IPS DF 19.7 (cell line): ENCODE measurements at regions not wholly inside any gene's neighbourhood (a gene's known extent, or its start where the extent isn't known, plus 50 kb on each side); places are given as distances from the start of the nearest gene placed in this dataset.

Source experiments
- DNase-seq: peaks from one replicate; pipeline ENCODE4 v3.0.0-alpha.2; 2013; ENCODE audit warnings: low read depth, low spot score

GRCh38 chr1:69148731-69149130 lies 419.0 kb upstream of the LRRC7 start:
- DNase-seq, result no peak

GRCh38 chr1:69157046-69157756 lies 410.5 kb upstream of the LRRC7 start:
- DNase-seq, result no peak

DNA sequence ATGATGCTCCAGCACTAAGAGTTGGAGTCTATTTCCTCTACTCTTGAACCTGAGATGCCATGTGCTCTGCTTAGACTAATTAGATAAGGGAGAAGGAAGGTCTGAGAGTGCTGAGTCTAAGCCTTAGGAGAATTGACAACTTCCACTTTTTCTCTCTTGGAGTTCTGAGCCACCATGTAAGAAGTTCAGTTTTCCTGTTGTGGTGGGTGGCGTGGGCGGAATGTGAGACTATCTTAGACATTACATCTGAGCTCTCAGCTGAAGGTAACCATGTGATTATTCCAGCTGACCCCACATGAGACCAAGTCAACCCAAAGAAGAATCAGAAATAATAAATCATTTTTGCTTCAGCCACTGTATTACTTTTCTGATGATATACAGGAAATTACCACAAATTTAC lies 404.5 kb upstream of the LRRC7 start:
- no peak for DNase-seq

- DNase-seq, result no peak
These were observed 403.9 kb upstream of the LRRC7 start for GRCh38 chr1:69163779-69164178.

GRCh38 chr1:69167876-69168275 lies 399.8 kb upstream of the LRRC7 start:
- DNase-seq, result no peak

GRCh38 chr1:69171248-69171647 lies 396.5 kb upstream of the LRRC7 start:
- no peak for DNase-seq

- DNase-seq, result no peak
These were observed 395.4 kb upstream of the LRRC7 start for GRCh38 chr1:69172003-69173000.

DNA sequence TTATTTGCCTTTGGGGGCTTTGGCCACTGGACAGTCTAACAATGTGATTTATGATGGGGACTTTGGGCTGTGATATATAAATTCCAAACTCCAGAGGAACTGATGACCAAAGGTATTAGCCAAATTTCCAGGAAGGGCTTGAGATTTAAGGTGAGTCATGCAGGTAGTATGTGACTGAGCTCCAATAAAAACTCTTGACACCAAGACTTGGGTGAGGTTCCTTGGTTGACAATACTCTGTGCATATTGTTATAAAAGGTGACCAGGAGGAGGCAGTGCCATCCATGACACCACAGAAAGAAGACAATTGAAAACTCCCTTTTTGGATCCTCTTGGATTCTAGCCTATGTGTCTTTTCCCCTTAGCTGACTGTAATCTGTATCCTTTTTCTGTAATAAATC lies 392.7 kb upstream of the LRRC7 start:
- DNase-seq, result no peak

- DNase-seq, result no peak
These were observed 387.4 kb upstream of the LRRC7 start for GRCh38 chr1:69180358-69180757.

GRCh38 chr1:69185378-69185777 lies 382.3 kb upstream of the LRRC7 start:
- no peak for DNase-seq

- DNase-seq, result no peak
These were observed 376.4 kb upstream of the LRRC7 start for GRCh38 chr1:69191335-69191734.

DNA sequence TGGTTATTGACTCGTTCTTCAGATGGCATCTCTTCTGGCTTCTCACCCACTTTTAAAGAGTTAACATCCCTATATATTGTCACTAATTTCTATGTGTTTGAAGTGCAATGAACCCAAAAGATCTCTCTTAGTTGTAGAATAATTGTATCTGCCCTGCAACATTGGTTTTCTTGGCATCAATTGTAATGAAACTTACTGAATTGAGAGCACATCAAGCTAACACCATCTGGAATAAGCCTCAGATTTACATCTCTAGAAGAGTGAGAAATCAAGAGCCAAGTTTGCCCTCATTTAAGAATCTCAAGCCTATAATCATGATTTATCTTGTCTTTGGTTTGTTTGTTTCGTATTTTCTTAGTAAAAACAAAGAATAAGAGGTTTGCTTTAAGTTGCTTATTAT lies 372.6 kb upstream of the LRRC7 start:
- DNase-seq, result no peak

DNA sequence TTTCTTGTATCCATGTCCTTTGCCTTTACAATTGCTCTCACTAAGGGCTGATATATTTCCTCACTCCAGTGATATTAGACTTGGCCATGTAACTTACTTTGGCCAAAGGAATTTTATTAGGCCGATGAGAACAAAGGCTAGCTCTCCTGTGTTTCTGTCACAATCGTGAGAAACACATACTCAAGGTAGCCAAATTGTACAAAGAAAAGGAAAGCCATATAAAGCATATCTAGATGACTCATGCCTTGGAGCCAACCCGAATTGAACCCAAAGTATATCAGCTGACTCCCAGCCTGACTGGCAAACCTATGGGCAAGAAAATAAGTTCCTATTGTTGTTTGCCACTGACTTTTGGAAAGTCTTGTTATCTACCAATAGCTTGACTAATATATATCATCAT lies 371.7 kb upstream of the LRRC7 start:
- no peak for DNase-seq

GRCh38 chr1:69197816-69198215 lies 369.9 kb upstream of the LRRC7 start:
- no peak for DNase-seq

DNA sequence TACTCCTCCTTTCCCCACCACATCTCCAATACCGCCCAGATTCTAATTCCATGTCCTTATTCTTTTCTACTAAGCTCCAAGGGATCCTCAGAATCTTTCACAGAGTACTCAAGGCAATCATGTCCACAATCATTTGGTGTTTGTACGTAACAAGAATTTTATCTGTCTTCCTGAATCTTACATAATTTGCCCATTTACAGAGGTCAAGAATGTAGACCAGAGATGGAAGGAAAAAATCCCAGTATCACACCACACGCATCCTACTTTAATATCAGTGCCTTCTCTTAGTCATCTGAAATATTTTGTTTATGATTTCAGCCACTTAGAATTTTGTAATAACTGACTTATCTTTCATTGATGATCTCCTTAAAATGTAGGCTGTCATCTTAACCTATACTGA lies 366.0 kb upstream of the LRRC7 start:
- no peak for DNase-seq

DNA sequence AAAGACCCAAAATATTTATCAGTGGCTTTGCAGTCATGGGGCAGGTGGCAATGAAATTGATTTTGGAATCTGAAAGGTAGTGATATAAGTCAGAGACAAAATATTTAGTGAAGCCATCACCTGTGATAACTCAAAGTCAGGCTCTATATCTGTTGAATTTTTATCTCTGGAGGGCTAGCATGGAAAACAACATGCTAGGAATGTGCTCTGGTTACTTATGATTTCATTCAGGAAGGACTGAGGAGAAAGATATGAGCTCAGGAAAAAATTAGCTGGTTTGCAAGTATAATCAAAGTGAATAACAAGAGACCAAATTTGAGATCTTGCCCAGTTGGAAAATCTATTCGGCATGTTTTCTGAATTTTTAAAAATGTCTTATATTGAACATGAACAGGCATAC lies 364.6 kb upstream of the LRRC7 start:
- no peak for DNase-seq

DNA sequence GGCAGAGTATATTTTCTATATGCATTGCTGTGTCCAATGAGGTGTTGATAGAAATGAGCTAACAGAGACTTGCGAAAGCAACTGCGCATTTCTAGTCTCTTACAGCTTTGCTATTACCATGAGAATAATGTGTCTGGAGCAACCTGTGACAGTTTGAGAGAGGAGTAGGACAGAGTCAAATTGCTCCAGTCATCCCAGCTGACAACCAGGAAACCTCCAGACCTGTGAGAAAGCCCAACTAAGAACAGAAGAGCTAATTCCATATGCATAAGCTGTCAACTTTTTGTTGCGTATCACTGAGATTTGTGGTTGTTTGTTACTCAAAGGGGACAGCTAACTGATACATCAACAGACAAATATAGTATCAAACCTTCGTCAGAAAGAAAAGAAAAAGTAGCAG lies 354.1 kb upstream of the LRRC7 start:
- DNase-seq, result no peak

GRCh38 chr1:69215883-69216282 lies 351.8 kb upstream of the LRRC7 start:
- no peak for DNase-seq

GRCh38 chr1:69220672-69221071 lies 347.1 kb upstream of the LRRC7 start:
- no peak for DNase-seq

DNA sequence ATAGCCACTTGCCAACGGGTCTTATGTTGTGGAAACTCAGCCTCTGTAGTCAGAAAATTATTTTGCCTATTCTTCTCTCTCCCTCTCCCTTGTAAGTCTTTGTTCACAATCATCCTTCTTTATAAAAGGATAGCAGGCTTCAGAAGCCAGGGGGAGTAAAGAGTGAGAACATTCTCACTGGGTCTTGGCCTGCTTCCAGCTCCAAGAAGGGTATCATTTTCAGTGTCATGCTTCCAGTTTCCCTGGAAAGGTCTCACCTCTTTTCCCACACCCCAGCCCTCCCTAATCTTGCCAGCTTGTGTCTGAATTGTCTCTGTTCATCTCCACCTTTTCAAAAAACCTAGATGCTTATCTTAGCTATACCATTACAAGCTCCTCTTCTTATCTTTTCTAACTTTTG lies 346.2 kb upstream of the LRRC7 start:
- DNase-seq, result no peak

GRCh38 chr1:69223156-69223555 lies 344.6 kb upstream of the LRRC7 start:
- no peak for DNase-seq

DNA sequence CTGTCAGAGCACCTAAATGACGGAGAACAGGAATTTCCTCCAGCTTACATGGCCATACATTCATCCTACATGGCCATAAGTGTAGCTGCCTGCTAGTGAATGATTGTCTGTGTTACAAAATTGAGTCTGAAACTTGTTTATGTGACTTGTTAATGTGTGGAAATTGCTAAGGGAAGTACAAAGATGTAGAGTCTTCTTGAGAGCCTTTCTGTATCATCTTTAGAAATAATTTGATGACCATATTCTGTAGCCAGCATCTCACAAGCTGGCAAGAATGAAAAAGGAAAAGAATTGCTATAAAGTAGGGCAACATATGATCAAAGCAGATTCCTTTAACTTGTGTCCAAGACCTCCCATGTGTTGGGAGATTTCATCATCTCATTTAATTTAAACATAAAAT lies 339.2 kb upstream of the LRRC7 start:
- no peak for DNase-seq

DNA sequence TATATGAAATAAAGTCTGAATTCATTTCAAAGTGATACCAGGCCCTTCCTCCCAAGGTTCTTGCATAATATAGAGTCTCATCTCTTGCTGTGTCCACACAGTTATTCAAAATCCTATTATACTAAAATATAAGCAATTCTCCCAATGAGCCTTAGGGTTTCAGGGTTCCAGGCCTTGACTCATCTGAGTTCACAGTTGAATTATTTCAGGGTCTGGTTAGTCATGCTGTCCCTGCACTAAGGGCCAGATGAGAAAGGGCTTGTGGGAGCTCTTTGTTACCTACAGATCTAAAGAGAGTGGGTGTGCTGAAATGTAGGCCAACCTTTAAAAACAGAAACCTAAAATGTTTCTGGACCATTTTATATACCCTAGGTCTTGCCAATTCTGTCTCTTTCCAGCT lies 337.5 kb upstream of the LRRC7 start:
- DNase-seq, result no peak
